ENCODE measurements at regions not wholly inside any gene's neighbourhood (a gene's known extent, or its start where the extent isn't known, plus 50 kb on each side); places are given as distances from the start of the nearest gene placed in this dataset.

DNA sequence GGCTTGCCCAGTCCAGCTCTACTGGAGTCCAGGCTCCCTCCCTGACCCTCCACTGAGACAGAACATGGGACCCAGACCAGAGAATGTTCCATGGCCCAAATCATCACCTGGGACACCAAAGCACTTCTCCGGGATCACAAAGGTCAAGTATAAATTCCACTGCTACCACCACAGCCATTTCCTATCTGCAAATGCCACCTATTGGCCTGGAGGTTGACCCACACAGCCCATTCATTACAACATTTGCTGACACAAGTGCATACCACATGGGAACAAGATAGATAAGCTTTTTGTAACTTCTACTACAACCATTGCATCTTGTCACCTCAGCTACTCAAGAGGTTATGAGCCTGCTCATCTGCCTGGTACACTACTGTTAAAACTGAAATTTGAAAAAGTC lies 126.8 kb upstream of the NECTIN3 start:
- TF ChIP-seq, protein P1, sequence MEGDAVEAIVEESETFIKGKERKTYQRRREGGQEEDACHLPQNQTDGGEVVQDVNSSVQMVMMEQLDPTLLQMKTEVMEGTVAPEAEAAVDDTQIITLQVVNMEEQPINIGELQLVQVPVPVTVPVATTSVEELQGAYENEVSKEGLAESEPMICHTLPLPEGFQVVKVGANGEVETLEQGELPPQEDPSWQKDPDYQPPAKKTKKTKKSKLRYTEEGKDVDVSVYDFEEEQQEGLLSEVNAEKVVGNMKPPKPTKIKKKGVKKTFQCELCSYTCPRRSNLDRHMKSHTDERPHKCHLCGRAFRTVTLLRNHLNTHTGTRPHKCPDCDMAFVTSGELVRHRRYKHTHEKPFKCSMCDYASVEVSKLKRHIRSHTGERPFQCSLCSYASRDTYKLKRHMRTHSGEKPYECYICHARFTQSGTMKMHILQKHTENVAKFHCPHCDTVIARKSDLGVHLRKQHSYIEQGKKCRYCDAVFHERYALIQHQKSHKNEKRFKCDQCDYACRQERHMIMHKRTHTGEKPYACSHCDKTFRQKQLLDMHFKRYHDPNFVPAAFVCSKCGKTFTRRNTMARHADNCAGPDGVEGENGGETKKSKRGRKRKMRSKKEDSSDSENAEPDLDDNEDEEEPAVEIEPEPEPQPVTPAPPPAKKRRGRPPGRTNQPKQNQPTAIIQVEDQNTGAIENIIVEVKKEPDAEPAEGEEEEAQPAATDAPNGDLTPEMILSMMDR (IDR thresholded peaks at IDR 0.05; ENCODE audit: poor library complexity), result no peak
- no peak for TF ChIP-seq EZH2phosphoT487 (IDR thresholded peaks at IDR 0.05; ENCODE audit: low read depth, severe bottlenecking, unreplicated experiment)
